Loucy (cell line): ENCODE measurements at regions not wholly inside any gene's neighbourhood (a gene's known extent, or its start where the extent isn't known, plus 50 kb on each side); places are given as distances from the start of the nearest gene placed in this dataset.

Experiments used
- EZH2phosphoT487 ChIP-seq: fragments of 200-600 bp; IDR thresholded peaks from 2 replicates; pipeline ENCODE4 v1.6.1; 2018; ENCODE audit warnings: antibody characterized with exemption, mild to moderate bottlenecking, moderate library complexity, borderline replicate concordance
- TF ChIP-seq, protein P1 (sequence below): fragments of 200-600 bp; sonication (generic); conservative IDR thresholded peaks from 2 replicates; pipeline ENCODE4 v1.5.1; 2014; ENCODE audit warnings: mild to moderate bottlenecking, antibody characterized with exemption, low read length

DNA sequence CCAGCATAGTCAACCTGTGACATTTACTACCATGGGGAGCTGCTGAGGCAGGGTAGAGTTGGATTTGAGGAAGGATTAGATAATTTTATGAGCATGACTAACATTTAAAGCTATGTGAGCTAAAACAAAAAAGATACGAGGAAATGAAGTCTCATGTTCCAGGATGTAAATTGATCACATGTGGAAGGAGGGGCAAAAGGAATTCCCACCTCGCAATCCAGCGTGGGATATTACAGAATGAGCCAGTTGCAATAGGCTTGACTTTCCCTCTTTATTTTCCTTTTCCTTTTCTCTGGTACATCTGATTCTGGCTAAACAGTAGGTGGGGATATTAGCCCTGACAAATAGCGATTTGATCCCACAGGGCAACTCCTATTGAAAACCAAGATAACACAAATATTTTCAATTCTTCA, 214.9 kb upstream of the HMGA2 start:
- TF ChIP-seq, protein P1, sequence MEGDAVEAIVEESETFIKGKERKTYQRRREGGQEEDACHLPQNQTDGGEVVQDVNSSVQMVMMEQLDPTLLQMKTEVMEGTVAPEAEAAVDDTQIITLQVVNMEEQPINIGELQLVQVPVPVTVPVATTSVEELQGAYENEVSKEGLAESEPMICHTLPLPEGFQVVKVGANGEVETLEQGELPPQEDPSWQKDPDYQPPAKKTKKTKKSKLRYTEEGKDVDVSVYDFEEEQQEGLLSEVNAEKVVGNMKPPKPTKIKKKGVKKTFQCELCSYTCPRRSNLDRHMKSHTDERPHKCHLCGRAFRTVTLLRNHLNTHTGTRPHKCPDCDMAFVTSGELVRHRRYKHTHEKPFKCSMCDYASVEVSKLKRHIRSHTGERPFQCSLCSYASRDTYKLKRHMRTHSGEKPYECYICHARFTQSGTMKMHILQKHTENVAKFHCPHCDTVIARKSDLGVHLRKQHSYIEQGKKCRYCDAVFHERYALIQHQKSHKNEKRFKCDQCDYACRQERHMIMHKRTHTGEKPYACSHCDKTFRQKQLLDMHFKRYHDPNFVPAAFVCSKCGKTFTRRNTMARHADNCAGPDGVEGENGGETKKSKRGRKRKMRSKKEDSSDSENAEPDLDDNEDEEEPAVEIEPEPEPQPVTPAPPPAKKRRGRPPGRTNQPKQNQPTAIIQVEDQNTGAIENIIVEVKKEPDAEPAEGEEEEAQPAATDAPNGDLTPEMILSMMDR = no peak
- TF ChIP-seq EZH2phosphoT487 = no peak
